ENCODE measurements at regions not wholly inside any gene's neighbourhood (a gene's known extent, or its start where the extent isn't known, plus 50 kb on each side); places are given as distances from the start of the nearest gene placed in this dataset.

- TF ChIP-seq ZFP30 (CRISPR knock-in tag; IDR thresholded peaks at IDR 0.05) (no peak), PATZ1 (CRISPR knock-in tag; IDR thresholded peaks at IDR 0.05; ENCODE audit: borderline replicate concordance) (no peak)
Measured at GRCh38 chr14:105951399-105951798, 425.0 kb downstream of the TMEM121 start.
